PC-9 (cell line): ENCODE measurements at regions not wholly inside any gene's neighbourhood (a gene's known extent, or its start where the extent isn't known, plus 50 kb on each side); places are given as distances from the start of the nearest gene placed in this dataset.

Source experiments
- EZH2 ChIP-seq: fragments of 200-600 bp; sonication (generic); IDR thresholded peaks from 2 replicates; pipeline ENCODE4 v1.8.0; 2017; ENCODE audit warnings: antibody characterized with exemption, low read depth
- TF ChIP-seq, protein P1 (sequence below): fragments of 200-600 bp; sonication (generic); conservative IDR thresholded peaks from 2 replicates; pipeline ENCODE4 v1.6.1; 2017; ENCODE audit warnings: mixed run types, antibody characterized with exemption, mild to moderate bottlenecking, moderate library complexity

DNA sequence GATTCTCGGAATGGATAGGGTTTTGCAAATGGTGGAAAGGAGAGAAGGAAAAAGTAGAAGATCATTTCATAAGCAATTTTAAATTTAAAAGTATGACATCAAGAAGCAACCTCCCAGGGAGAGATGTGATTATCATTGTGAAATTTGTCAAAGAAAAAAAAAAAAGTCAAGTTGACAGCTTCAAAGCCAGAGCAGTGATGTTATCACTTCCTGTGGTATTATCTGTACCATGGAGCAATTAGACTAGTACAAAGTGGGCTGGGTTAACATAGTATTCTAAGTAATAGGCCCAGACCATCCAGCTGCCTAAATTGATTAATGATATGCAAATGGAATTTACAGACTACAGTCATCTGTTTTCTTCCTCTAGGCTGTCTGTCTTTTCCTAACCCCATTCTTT, 84.0 kb upstream of the NPY start:
- TF ChIP-seq, protein P1, sequence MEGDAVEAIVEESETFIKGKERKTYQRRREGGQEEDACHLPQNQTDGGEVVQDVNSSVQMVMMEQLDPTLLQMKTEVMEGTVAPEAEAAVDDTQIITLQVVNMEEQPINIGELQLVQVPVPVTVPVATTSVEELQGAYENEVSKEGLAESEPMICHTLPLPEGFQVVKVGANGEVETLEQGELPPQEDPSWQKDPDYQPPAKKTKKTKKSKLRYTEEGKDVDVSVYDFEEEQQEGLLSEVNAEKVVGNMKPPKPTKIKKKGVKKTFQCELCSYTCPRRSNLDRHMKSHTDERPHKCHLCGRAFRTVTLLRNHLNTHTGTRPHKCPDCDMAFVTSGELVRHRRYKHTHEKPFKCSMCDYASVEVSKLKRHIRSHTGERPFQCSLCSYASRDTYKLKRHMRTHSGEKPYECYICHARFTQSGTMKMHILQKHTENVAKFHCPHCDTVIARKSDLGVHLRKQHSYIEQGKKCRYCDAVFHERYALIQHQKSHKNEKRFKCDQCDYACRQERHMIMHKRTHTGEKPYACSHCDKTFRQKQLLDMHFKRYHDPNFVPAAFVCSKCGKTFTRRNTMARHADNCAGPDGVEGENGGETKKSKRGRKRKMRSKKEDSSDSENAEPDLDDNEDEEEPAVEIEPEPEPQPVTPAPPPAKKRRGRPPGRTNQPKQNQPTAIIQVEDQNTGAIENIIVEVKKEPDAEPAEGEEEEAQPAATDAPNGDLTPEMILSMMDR, result no peak
- no peak for TF ChIP-seq EZH2
